GM12864 (cell line): ENCODE measurements at regions not wholly inside any gene's neighbourhood (a gene's known extent, or its start where the extent isn't known, plus 50 kb on each side); places are given as distances from the start of the nearest gene placed in this dataset.

Experiments
- DNase-seq: peaks from one replicate; pipeline ENCODE4 v3.0.0-alpha.2; 2011; ENCODE audit warnings: low read depth
- H3K4me3 ChIP-seq: 2 replicates; pipeline ENCODE4 v1.5.1; 2011; ENCODE audit warnings: mild to moderate bottlenecking, low read depth, low read length, control low read depth
- CTCF ChIP-seq: IDR thresholded peaks from 2 replicates; pipeline ENCODE4 v1.5.1; 2011; ENCODE audit warnings: low read depth, mild to moderate bottlenecking, moderate library complexity, low read length, control low read depth, inconsistent platforms; ENCODE audit errors: missing control alignments

GRCh38 chr15:58344213-58345070 lies 87.3 kb upstream of the LIPC start:
- no peak for DNase-seq
- TF ChIP-seq CTCF: no peak
- no peak overlapping the region for H3K4me3 ChIP-seq

GRCh38 chr15:58346361-58346760 lies 85.4 kb upstream of the LIPC start:
- DNase-seq: no peak
- no peak overlapping the region for H3K4me3 ChIP-seq
- TF ChIP-seq CTCF: no peak

GRCh38 chr15:58348095-58348812 lies 83.5 kb upstream of the LIPC start:
- no peak for DNase-seq
- TF ChIP-seq CTCF: no peak

GRCh38 chr15:58352026-58352929 lies 79.5 kb upstream of the LIPC start:
- H3K4me3 ChIP-seq: no peak overlapping the region
- TF ChIP-seq CTCF: no peak
- no peak for DNase-seq

More at GRCh38 chr15:58348095-58348812, 83.5 kb upstream of the LIPC start:
- no peak overlapping the region for H3K4me3 ChIP-seq

- no peak for DNase-seq
- no peak overlapping the region for H3K4me3 ChIP-seq
- no peak for TF ChIP-seq CTCF
These were observed 76.3 kb upstream of the LIPC start for GRCh38 chr15:58355382-58355971.

GRCh38 chr15:58355973-58356372 lies 75.8 kb upstream of the LIPC start:
- DNase-seq: no peak
- TF ChIP-seq CTCF: no peak
- H3K4me3 ChIP-seq: no peak overlapping the region
